ENCODE measurements at regions not wholly inside any gene's neighbourhood (a gene's known extent, or its start where the extent isn't known, plus 50 kb on each side); places are given as distances from the start of the nearest gene placed in this dataset.

- TF ChIP-seq CTCF (IDR thresholded peaks at IDR 0.05) (no peak), SP1 (CRISPR knock-in tag; conservative IDR thresholded peaks at IDR 0.05) (no peak), CREB1 (CRISPR knock-in tag; IDR thresholded peaks at IDR 0.05) (no peak), NR1H2 (CRISPR knock-in tag; IDR thresholded peaks at IDR 0.05) (no peak), CBFB (CRISPR knock-in tag; IDR thresholded peaks at IDR 0.05; ENCODE audit: low read depth) (no peak), ZNF425 (CRISPR knock-in tag; conservative IDR thresholded peaks at IDR 0.05) (no peak), JUN (CRISPR knock-in tag; IDR thresholded peaks at IDR 0.05) (no peak), PRDM15 (CRISPR knock-in tag; IDR thresholded peaks at IDR 0.05) (no peak), OVOL2 (CRISPR knock-in tag; IDR thresholded peaks at IDR 0.05; ENCODE audit: borderline replicate concordance) (no peak), ZNF512 (CRISPR knock-in tag; IDR thresholded peaks at IDR 0.05; ENCODE audit: borderline replicate concordance) (no peak), TEAD4 (CRISPR knock-in tag; IDR thresholded peaks at IDR 0.05) (no peak), ZNF232 (CRISPR knock-in tag; IDR thresholded peaks at IDR 0.05) (no peak)
Observed at GRCh38 chr6:79296211-79296610, 61.7 kb upstream of the HMGN3 start.
